NAMALWA (cell line): ENCODE measurements at regions not wholly inside any gene's neighbourhood (a gene's known extent, or its start where the extent isn't known, plus 50 kb on each side); places are given as distances from the start of the nearest gene placed in this dataset.
"Not testable (repeated sequence)": the region's sequence is repeated elsewhere in the genome, so short reads cannot be mapped to it uniquely, and the experiment has no call there.

Source experiments
- DNase-seq: peaks from one replicate; pipeline ENCODE4 v3.0.0-alpha.2; 2015; ENCODE audit warnings: low spot score

DNA sequence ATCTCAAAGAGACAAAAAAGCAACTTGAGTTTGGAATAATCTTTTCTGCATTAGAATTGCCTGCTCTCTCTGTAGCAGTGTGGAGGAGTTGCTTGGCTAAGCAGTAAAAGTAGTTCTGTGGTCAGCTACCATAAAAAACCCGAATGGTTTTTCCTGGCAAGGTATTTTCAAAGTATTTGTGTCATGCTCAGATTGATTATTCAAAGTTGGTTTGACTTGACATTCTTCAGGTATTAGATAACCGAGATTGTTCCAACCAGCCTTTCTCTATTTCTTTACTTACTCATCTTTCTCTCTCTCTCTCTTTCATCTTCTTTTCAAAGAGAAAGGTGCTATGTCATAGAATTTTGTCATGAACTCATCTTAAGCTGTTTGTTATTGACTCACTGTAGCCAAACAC, 404.9 kb downstream of the CPS1 start:
- no peak for DNase-seq

DNA sequence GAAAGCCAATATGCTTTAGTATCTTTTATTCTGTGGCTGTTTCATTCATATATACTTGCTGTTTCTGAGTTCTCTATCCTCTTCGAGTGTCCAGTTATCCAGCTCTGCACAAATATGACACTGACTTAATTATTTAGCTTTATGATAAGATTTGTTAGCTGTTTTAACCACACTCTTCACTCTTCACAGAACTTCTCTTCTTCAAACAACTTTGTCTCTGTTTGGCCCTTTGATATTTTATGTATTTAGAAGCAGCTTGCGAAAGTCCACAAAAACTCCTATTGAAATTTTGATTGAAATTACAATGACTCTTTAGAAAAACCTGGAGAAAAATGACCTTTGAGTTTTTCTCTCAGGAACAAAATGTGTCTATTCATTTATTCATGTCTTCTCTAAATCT, 407.0 kb downstream of the CPS1 start:
- DNase-seq: no peak

GRCh38 chr2:210964141-210964764, 407.9 kb downstream of the CPS1 start:
- DNase-seq: no peak

- no peak for DNase-seq
These were observed 409.1 kb downstream of the CPS1 start for GRCh38 chr2:210965472-210965871.

GRCh38 chr2:210966330-210966729, 409.9 kb downstream of the CPS1 start:
- DNase-seq: no peak

GRCh38 chr2:210971431-210971830, 415.0 kb downstream of the CPS1 start:
- DNase-seq: no peak

GRCh38 chr2:210986806-210987205, 430.4 kb downstream of the CPS1 start:
- DNase-seq: not testable (repeated sequence)

DNA sequence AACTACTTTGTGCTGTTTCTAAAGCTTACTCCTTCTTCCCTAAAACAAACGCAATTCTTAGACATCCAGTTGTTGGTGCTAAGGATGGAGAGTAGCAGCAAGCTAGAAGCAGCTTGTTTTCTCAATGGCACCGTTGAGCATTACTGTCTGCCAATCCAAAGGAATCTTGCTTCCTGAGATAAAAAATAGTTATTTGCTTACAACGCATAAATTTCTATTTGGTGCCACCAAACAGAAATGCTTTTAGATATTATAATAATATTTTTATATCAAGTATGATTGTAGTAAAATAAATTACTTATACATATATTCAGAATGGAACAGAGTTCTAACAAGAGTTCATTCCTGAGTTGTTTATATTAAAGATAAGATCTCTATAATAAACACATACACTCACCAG, 434.7 kb downstream of the CPS1 start:
- no peak for DNase-seq

DNA sequence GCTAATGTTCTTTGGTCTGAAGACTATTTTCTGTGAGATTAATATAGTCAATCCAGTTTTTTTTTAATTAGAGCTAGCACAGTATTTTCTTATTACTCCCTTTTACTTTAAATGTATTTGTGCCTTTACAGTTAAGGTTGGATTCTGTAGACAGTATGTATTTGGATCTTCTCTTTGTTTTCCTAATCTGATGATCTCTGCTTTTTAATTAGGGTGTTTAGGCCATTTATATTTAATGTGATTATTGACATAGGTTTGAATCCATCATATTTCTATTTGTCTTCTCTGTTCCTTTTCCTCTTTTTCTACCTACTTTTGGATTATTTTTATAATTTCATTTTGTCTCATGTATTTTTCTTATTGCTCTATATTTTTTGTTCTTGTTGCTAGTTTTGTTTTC, 437.7 kb downstream of the CPS1 start:
- DNase-seq: no peak

DNA sequence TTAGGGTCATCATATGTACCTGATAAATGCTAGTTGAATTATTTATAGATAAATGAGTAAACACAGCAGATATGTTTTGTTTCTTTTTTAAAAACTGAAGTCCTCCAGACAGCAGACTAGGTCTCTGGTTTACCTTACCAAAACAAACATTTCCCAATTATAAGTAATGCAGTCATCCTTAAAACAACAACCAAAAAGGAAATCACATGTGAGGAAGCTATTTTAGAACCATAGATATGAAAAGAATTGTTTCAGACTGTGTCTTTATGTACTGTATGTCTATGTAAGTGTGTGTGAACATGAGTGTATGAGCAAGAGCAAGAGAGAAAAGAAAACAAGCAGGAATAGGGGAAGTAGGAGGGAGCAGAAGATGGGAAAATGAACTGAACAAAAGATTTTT, 441.0 kb downstream of the CPS1 start:
- DNase-seq: no peak

DNA sequence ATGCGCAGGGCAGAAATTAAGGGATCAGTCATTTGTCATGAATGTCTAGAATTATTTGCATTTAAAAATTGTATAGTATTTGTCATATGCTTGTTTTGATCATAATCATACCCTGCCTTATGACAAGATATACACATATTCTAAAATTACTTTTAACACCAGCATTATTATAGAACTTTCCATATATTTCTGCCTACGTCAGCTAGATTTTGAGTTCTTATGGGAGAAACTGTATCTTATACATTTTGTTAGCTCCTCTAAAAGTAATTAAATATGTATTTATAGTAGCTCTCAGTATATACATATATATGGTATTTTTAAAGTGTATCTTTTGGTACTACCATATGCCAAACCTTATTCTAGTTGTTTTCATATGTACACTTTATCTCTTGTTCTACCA, 441.9 kb downstream of the CPS1 start:
- DNase-seq: no peak

GRCh38 chr2:211014376-211014775, 458.0 kb downstream of the CPS1 start:
- no peak for DNase-seq

GRCh38 chr2:211014906-211015305, 458.5 kb downstream of the CPS1 start:
- no peak for DNase-seq

- not testable (repeated sequence) for DNase-seq
These were observed 468.7 kb downstream of the CPS1 start for GRCh38 chr2:211025089-211025488.

- DNase-seq: no peak
These were observed 469.7 kb downstream of the CPS1 start for GRCh38 chr2:211026109-211026508.

DNA sequence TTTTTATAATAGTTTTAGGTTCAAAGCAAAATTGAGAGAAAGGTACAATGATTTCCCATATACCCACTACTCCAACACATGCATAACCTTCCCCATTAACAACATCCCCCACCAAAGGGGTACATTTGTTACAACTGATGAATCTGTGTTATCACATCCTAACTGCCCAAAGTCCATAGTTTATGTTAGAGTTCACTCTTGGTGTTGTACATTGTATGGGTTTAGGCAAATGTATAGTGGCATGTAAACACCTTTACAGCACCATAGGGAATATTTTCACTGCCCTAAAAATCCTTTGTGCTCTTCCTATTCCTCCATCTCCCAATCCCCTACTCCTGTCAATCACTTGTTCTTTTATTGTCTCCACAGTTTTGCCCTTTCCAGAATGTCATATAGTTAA, 471.6 kb downstream of the CPS1 start:
- no peak for DNase-seq

DNA sequence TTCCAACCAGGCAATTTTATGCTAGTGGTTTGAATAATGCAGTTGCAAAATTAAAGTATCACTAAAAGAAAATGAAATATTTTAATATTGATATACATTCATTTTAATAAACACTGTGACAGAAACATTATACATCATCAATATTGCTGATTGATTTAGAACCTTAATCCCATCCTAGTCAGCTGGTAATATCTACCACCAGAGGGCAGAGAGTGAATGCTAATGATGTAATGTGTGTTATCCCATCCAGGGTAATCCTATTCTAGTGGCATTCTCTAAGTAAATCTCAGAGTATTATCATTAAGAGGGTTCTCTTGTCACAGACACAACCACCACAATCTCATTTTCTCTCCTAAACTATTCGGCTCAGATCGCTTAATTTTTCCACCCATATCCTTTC, 477.4 kb downstream of the CPS1 start:
- peak; percentile 20 for DNase-seq

DNA sequence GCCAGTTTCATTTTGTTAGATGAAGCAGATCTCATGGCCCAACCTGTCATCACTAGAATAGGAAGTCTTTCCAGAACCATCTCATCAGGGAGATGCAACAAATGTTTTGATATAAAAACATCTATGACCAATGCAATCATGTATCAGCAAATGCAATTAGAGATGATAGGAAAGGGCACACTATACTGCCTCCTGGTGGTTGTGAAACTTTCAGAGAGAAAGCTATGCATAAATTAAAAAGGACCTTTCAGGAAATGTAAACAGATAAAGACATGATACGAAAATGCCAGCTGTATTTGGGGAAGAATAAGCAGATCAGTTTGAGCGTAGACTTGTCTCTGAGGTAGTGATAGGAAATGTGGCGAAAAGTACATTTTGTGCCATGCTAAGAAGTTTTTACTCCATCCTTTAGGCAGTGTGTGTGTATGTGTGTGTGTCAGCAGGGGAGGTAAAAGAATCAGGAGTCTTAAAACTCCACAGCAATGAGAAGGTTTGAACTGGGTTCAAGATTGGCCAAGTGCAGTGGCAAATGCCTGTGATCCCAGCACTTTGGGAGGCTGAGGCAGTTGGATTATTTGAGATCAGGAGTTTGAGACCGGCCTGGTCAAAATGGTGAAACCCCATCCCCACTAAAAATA, 479.3 kb downstream of the CPS1 start:
- peak; percentile 65 for DNase-seq

DNA sequence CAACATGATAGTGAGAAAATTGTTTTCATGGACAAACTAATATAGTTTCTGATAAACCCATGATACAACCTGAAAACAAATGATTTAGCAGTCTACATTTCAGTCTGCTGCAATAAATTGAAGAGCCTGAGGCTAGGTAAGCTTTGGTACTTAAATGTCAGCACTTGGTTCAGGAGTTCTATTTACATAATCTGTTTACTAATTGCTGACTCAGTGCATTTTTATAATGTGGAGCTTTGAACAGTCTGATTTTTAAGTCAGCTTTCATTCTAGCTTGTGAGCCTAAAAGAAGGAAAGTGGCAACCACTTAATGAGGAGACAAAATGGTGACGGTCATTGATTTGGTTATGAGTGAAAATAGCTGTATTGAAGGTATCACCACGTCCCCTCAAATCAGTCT, 488.6 kb downstream of the CPS1 start:
- no peak for DNase-seq

GRCh38 chr2:211049321-211050018, 493.1 kb downstream of the CPS1 start:
- DNase-seq: no peak

- DNase-seq: no peak
These were observed 499.0 kb downstream of the CPS1 start for GRCh38 chr2:211055438-211055837.

DNA sequence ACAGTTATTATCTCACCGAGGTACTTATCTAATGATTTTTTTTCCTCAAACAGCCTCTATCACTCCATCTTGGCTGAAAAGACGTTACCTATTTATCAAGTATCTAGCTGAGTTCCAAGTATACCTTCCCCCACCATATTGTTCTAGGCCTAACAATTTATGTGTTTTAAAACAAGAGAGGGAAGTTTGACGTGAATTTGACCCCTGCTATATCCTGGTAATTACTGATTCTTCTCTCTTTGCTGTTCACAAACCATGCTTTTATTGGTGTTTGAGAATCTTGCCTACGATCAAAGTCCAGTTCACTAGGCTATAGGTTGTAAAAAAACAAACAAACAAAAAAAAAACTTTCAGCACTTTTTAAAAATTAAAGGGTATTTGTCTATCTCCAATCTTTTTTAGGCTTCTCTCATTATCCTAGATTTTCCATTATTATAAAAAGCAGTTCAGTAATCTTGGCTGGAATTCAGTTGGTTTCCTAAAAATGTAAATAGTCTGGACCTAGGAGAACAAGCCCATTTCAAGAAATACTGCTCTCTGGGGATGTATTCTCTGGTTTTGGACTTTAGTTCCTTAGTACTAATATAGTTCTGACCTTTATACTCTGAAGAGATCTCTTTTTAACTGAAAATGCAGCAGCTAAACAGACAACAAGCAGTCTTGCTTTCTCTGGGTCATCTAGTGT, 505.4 kb downstream of the CPS1 start:
- no peak for DNase-seq

- DNase-seq: no peak
These were observed 505.9 kb downstream of the CPS1 start for GRCh38 chr2:211062297-211062612.
